ENCODE measurements at regions not wholly inside any gene's neighbourhood (a gene's known extent, or its start where the extent isn't known, plus 50 kb on each side); places are given as distances from the start of the nearest gene placed in this dataset.

GRCh38 chr20:40868551-40869217 lies 159.9 kb upstream of the TOP1 start:
- no peak for TF ChIP-seq CTCF (IDR thresholded peaks at IDR 0.05)
- no peak for TF ChIP-seq EP300 (IDR thresholded peaks at IDR 0.05)
- no peak for TF ChIP-seq POLR2A (IDR thresholded peaks at IDR 0.05)
